A673 (cell line): ENCODE measurements at regions not wholly inside any gene's neighbourhood (a gene's known extent, or its start where the extent isn't known, plus 50 kb on each side); places are given as distances from the start of the nearest gene placed in this dataset.

Experiments used
- BruUV-seq: library from RNA; stranded (reverse); fragments of 400-500 nt; replicated peaks from 2 replicates; lab custom pipeline; 2021; lab: Mats Ljungman, UMichigan
- CTCF ChIA-PET: fragments of 300-600 bp; sonication (Branson Sonifier 250); formaldehyde crosslinking; loops from one replicate; lab custom pipeline; 2022; ENCODE audit warnings: antibody characterized with exemption; lab: Charles Lee
- POLR2A ChIA-PET: fragments of 300-600 bp; sonication (Branson Sonifier 250); formaldehyde crosslinking; loops from one replicate; lab custom pipeline; 2022; ENCODE audit warnings: antibody characterized with exemption; ENCODE audit not compliant: low non-redundant PET; lab: Charles Lee
- DNase-seq: peaks from one replicate; pipeline ENCODE4 v3.0.0-alpha.2; 2015; ENCODE audit warnings: low spot score
- H3K27ac ChIP-seq: fragments of 200-600 bp; sonication (generic); 2 replicates; pipeline ENCODE4 v1.5.1; 2016; ENCODE audit warnings: mixed run types, low read depth, mild to moderate bottlenecking, mixed read lengths, antibody characterized with exemption, low read length; ENCODE audit not compliant: poor library complexity, severe bottlenecking
- H3K27me3 ChIP-seq: fragments of 200-600 bp; sonication (generic); replicated peaks from 2 replicates; pipeline ENCODE4 v1.6.1; 2017; ENCODE audit warnings: mixed run types, low read depth, mild to moderate bottlenecking, mixed read lengths, antibody characterized with exemption, low read length; ENCODE audit not compliant: insufficient read depth, poor library complexity
- H3K36me3 ChIP-seq: fragments of 200-600 bp; sonication (generic); 2 replicates; pipeline ENCODE4 v1.6.1; 2016; ENCODE audit warnings: mixed run types, mild to moderate bottlenecking, mixed read lengths, antibody characterized with exemption, low read length; ENCODE audit not compliant: insufficient read depth, poor library complexity, severe bottlenecking
- H3K4me1 ChIP-seq: fragments of 200-600 bp; sonication (generic); 2 replicates; pipeline ENCODE4 v1.6.1; 2017; ENCODE audit warnings: mixed run types, mild to moderate bottlenecking, mixed read lengths, antibody characterized with exemption, low read length; ENCODE audit not compliant: insufficient read depth, poor library complexity, severe bottlenecking
- H3K4me3 ChIP-seq: fragments of 200-600 bp; sonication (generic); 2 replicates; pipeline ENCODE4 v1.5.1; 2016; ENCODE audit warnings: low read depth, mixed run types, mild to moderate bottlenecking, mixed read lengths, low read length; ENCODE audit not compliant: poor library complexity, severe bottlenecking
- H3K9me3 ChIP-seq: fragments of 200-600 bp; sonication (generic); 2 replicates; pipeline ENCODE4 v1.6.1; 2016; ENCODE audit warnings: mixed run types, low read depth, mild to moderate bottlenecking, mixed read lengths, antibody characterized with exemption, low read length; ENCODE audit not compliant: poor library complexity, severe bottlenecking
- CTCF ChIP-seq: fragments of 300-800, 200-600 bp; sonication (generic); conservative IDR thresholded peaks from 2 replicates; pipeline ENCODE4 v1.5.1; 2017; ENCODE audit warnings: low read depth, mild to moderate bottlenecking, antibody characterized with exemption, low read length, moderate library complexity, mixed read lengths
- EZH2 ChIP-seq: fragments of 200-600 bp; sonication (generic); IDR thresholded peaks from 2 replicates; pipeline ENCODE4 v1.6.1; 2017; ENCODE audit warnings: borderline replicate concordance, low read depth, mild to moderate bottlenecking, mixed read lengths, antibody characterized with exemption, low read length; ENCODE audit not compliant: poor library complexity, severe bottlenecking
- intact Hi-C: fragments of 100-400 bp; cut with micrococcal nuclease; formaldehyde crosslinking; loops from one replicate; pipeline ENCODE4 v1.10.0; 2022; ENCODE audit not compliant: unreplicated experiment

- H3K9me3 ChIP-seq: peaks cover 4% of the 10 kb centered on the region
- intact Hi-C loops: no loop called here
- H3K4me1 ChIP-seq: no peaks in the 10 kb centered on the region
- BruUV-seq: no TSS peak
- H3K27ac ChIP-seq: no peak overlapping the region
- H3K36me3 ChIP-seq: no peaks in the 10 kb centered on the region
- no peak for TF ChIP-seq EZH2
- TF ChIP-seq CTCF: no peak
- POLR2A ChIA-PET: no interaction called here
- no peaks in the 10 kb centered on the region for H3K27me3 ChIP-seq
- CTCF ChIA-PET: no interaction called here
- no peak for DNase-seq
- H3K4me3 ChIP-seq: no peak overlapping the region
These were observed 388.3 kb upstream of the MAGEC2 start for GRCh38 chrX:142593361-142593862.

GRCh38 chrX:142576615-142577014 lies 371.5 kb upstream of the MAGEC2 start:
- H3K4me3 ChIP-seq: no peak overlapping the region
- H3K27ac ChIP-seq: no peak overlapping the region
- intact Hi-C loops: no loop called here

GRCh38 chrX:142549923-142550322 lies 344.8 kb upstream of the MAGEC2 start:
- H3K4me1 ChIP-seq: no peaks in the 10 kb centered on the region
- BruUV-seq: no TSS peak
- POLR2A ChIA-PET: no interaction called here
- CTCF ChIA-PET: no interaction called here
- H3K27me3 ChIP-seq: no peaks in the 10 kb centered on the region
- no peak overlapping the region for H3K4me3 ChIP-seq
- H3K9me3 ChIP-seq: peaks cover 13% of the 10 kb centered on the region
- TF ChIP-seq CTCF: no peak
- no peak for TF ChIP-seq EZH2
- no peak for DNase-seq
- no peaks in the 10 kb centered on the region for H3K36me3 ChIP-seq
- intact Hi-C loops: no loop called here
- no peak overlapping the region for H3K27ac ChIP-seq

More at GRCh38 chrX:142576615-142577014, 371.5 kb upstream of the MAGEC2 start:
- DNase-seq: no peak
- Histone ChIP-seq H3K4me1 (no peaks in the 10 kb centered on the region), H3K36me3 (no peaks in the 10 kb centered on the region), H3K9me3 (peaks cover 16% of the 10 kb centered on the region), H3K27me3 (no peaks in the 10 kb centered on the region)
- ChIA-PET CTCF (no interaction called here), POLR2A (no interaction called here)
- BruUV-seq: no TSS peak
- TF ChIP-seq CTCF: no peak
- no peak for TF ChIP-seq EZH2
